Gastrocnemius medialis (tissue), 4 donors: ENCODE measurements at regions not wholly inside any gene's neighbourhood (a gene's known extent, or its start where the extent isn't known, plus 50 kb on each side); places are given as distances from the start of the nearest gene placed in this dataset.
"Not testable (repeated sequence)": the region's sequence is repeated elsewhere in the genome, so short reads cannot be mapped to it uniquely, and the experiment has no call there.

ENCODE experiments used
- CTCF ChIP-seq, 5 experiments: fragments of 450-650 bp in 3 of 5; fragments of 200-600 bp in 2 of 5; sonication (generic) in 2 of 5; IDR thresholded peaks in 4 of 5; conservative IDR thresholded peaks in 1 of 5; 1 replicate in 4 of 5; 2 replicates in 1 of 5; pipeline ENCODE4 v1.5.1; 2016 to 2019; ENCODE audit warnings: antibody characterized with exemption in 5 of 5, mild to moderate bottlenecking in 3 of 5, moderate library complexity in 3 of 5
- POLR2A ChIP-seq, 2 donors: fragments of 450-650 bp; IDR thresholded peaks; one replicate each; pipeline ENCODE4 v1.6.1; 2017; ENCODE audit warnings: antibody characterized with exemption in 2 of 2, mild to moderate bottlenecking in 2 of 2, moderate library complexity in 2 of 2

GRCh38 chr4:116151371-116151770 lies 934.0 kb downstream of the TRAM1L1 start:
- TF ChIP-seq CTCF (IDR thresholded peaks at IDR 0.05 in 4 of 5, conservative IDR thresholded peaks at IDR 0.05 in 1 of 5); POLR2A (IDR thresholded peaks at IDR 0.05): not testable (repeated sequence)
